ENCODE measurements at regions not wholly inside any gene's neighbourhood (a gene's known extent, or its start where the extent isn't known, plus 50 kb on each side); places are given as distances from the start of the nearest gene placed in this dataset.

GRCh38 chr4:60737858-60738257 is 462.3 kb upstream of the ADGRL3 start:
- Mint-ChIP-seq H3K4me1 (peaks cover 11% of the 10 kb centered on the region), H3K4me3 (no peak overlapping the region), H3K27ac (no peak overlapping the region), H3K9me3 (peaks cover 38% of the 10 kb centered on the region), H3K36me3 (peaks cover 6% of the 10 kb centered on the region), H3K27me3 (ENCODE audit: low read depth) (no peaks in the 10 kb centered on the region)
- no peak for DNase-seq (ENCODE audit: low spot score in 2 of 2, unreplicated experiment in 2 of 2)
- TF ChIP-seq, protein P1, sequence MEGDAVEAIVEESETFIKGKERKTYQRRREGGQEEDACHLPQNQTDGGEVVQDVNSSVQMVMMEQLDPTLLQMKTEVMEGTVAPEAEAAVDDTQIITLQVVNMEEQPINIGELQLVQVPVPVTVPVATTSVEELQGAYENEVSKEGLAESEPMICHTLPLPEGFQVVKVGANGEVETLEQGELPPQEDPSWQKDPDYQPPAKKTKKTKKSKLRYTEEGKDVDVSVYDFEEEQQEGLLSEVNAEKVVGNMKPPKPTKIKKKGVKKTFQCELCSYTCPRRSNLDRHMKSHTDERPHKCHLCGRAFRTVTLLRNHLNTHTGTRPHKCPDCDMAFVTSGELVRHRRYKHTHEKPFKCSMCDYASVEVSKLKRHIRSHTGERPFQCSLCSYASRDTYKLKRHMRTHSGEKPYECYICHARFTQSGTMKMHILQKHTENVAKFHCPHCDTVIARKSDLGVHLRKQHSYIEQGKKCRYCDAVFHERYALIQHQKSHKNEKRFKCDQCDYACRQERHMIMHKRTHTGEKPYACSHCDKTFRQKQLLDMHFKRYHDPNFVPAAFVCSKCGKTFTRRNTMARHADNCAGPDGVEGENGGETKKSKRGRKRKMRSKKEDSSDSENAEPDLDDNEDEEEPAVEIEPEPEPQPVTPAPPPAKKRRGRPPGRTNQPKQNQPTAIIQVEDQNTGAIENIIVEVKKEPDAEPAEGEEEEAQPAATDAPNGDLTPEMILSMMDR (IDR thresholded peaks at IDR 0.05; ENCODE audit: unreplicated experiment): no peak

DNA sequence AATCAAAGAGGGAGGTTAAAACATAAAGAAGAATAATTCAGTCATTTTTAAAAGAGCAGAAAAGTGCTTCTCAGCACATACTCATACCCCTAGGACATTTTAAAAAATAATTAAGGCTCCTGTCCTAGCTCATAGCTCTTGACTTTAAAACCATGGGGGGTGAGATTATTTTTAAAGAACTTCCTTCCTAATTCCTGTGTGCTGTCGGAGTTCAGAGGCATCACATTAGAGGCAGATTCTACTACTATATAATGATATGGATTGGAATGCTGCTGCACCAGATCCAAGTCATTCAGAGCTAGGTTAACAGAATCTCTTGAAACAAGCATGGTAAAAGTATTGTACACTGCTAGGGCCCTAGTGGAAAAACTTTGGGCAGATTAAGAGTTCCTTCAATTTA is 456.5 kb upstream of the ADGRL3 start:
- Mint-ChIP-seq H3K27me3 (ENCODE audit: low read depth) (no peaks in the 10 kb centered on the region), H3K9me3 (peaks cover 13% of the 10 kb centered on the region), H3K27ac (no peak overlapping the region), H3K4me1 (peaks cover 18% of the 10 kb centered on the region), H3K4me3 (no peak overlapping the region), H3K36me3 (no peaks in the 10 kb centered on the region)
- no peak for DNase-seq (ENCODE audit: low spot score in 2 of 2, unreplicated experiment in 2 of 2)
- TF ChIP-seq, protein P1 (IDR thresholded peaks at IDR 0.05; ENCODE audit: unreplicated experiment): no peak

DNA sequence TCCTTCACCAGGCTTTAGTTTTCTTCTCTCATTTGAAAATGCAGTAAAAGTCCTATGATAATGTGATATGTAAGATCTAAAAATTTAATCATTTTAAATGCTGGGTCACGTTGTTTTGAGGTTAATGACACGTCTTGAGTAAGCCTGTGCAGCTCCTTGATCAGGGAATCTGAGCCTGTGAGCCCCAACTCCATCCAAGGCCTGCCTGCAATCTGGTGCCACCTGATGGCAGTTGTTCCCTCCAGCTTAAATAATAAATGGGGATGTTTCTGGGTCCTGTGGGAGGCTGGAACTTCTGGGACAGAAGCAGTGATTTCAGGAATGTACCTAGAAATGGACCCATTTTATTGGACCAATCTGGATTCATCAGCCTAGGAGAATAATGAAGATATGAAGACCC is 455.4 kb upstream of the ADGRL3 start:
- no peak for DNase-seq (ENCODE audit: low spot score in 2 of 2, unreplicated experiment in 2 of 2)
- peaks cover 9% of the 10 kb centered on the region for H3K9me3 Mint-ChIP-seq
- no peaks in the 10 kb centered on the region for H3K27me3 Mint-ChIP-seq (ENCODE audit: low read depth)
- no peaks in the 10 kb centered on the region for H3K36me3 Mint-ChIP-seq
- TF ChIP-seq, protein P1 (IDR thresholded peaks at IDR 0.05; ENCODE audit: unreplicated experiment): no peak
- H3K4me1 Mint-ChIP-seq: peaks cover 18% of the 10 kb centered on the region
- no peak overlapping the region for H3K4me3 Mint-ChIP-seq
- H3K27ac Mint-ChIP-seq: no peak overlapping the region

- TF ChIP-seq, protein P1 (IDR thresholded peaks at IDR 0.05; ENCODE audit: unreplicated experiment): no peak
- Mint-ChIP-seq H3K9me3 (peaks cover 6% of the 10 kb centered on the region), H3K27me3 (ENCODE audit: low read depth) (no peaks in the 10 kb centered on the region), H3K27ac (no peak overlapping the region), H3K4me1 (peaks cover 18% of the 10 kb centered on the region), H3K36me3 (no peaks in the 10 kb centered on the region), H3K4me3 (no peak overlapping the region)
- no peak for DNase-seq (ENCODE audit: low spot score in 2 of 2, unreplicated experiment in 2 of 2)
Measured at GRCh38 chr4:60745800-60746571, 454.1 kb upstream of the ADGRL3 start.

DNA sequence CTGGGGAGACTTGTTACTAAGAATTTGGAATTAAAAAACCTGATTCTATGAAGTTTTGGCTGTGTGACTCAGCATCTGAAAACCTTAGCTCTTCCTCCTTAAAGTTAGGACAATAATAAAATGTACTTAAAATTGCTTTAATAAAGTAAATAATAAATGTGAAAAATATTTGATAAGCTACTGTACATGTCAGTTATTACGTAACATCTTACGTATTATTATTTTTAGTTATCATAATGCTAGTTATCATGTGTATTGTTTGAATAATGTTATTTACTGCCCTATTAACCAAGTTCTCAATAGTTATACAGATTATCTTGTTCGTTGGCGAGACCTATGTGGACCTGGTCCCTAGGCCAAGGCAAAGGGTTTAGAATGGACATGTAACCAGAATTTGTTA is 449.2 kb upstream of the ADGRL3 start:
- Mint-ChIP-seq H3K9me3 (peaks cover 20% of the 10 kb centered on the region), H3K27ac (no peak overlapping the region), H3K27me3 (ENCODE audit: low read depth) (no peaks in the 10 kb centered on the region), H3K36me3 (peaks cover 1% of the 10 kb centered on the region), H3K4me3 (no peak overlapping the region), H3K4me1 (no peaks in the 10 kb centered on the region)
- DNase-seq (ENCODE audit: low spot score in 2 of 2, unreplicated experiment in 2 of 2): no peak
- TF ChIP-seq, protein P1 (IDR thresholded peaks at IDR 0.05; ENCODE audit: unreplicated experiment): no peak

Measured in mesothelial cell of epicardium (in vitro differentiated cells).